Mammary epithelial cell (primary cell): ENCODE measurements at regions not wholly inside any gene's neighbourhood (a gene's known extent, or its start where the extent isn't known, plus 50 kb on each side); places are given as distances from the start of the nearest gene placed in this dataset.

Experiments used
- EZH2 ChIP-seq: IDR thresholded peaks from 2 replicates; pipeline ENCODE4 v1.6.1; 2012; ENCODE audit warnings: low read length, inconsistent platforms, borderline replicate concordance
- TF ChIP-seq, protein P1 (sequence below), 2 donors: IDR thresholded peaks in 1 of 2; conservative IDR thresholded peaks in 1 of 2; 2 replicates each; pipeline ENCODE4 v1.5.1; 2011 to 2012; ENCODE audit warnings: inconsistent platforms in 2 of 2, low read length in 2 of 2, mild to moderate bottlenecking in 2 of 2, control low read depth in 1 of 2, low read depth in 1 of 2; ENCODE audit not compliant: insufficient read depth in 1 of 2; ENCODE audit errors: extremely low read depth in 1 of 2

DNA sequence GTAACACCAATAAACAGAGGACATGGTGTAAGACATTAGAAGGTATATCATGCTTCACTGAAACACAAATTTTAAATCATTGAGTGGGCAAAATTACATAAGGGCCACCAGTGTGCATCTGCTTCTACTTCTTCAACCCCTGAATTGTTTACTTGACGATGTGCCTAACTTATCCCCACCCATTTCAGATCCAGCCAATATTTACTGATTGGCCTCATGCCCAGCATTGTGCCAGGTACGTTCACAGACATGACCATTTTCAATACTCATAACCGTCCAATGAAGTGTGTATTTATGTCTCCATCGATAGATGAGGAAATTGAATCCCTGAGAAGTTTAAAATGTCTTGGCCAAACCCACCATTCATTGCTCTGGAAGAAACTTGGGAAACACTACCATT lies 208.3 kb upstream of the MID1 start:
- TF ChIP-seq, protein P1, sequence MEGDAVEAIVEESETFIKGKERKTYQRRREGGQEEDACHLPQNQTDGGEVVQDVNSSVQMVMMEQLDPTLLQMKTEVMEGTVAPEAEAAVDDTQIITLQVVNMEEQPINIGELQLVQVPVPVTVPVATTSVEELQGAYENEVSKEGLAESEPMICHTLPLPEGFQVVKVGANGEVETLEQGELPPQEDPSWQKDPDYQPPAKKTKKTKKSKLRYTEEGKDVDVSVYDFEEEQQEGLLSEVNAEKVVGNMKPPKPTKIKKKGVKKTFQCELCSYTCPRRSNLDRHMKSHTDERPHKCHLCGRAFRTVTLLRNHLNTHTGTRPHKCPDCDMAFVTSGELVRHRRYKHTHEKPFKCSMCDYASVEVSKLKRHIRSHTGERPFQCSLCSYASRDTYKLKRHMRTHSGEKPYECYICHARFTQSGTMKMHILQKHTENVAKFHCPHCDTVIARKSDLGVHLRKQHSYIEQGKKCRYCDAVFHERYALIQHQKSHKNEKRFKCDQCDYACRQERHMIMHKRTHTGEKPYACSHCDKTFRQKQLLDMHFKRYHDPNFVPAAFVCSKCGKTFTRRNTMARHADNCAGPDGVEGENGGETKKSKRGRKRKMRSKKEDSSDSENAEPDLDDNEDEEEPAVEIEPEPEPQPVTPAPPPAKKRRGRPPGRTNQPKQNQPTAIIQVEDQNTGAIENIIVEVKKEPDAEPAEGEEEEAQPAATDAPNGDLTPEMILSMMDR (conservative IDR thresholded peaks at IDR 0.05 in 1 of 2, IDR thresholded peaks at IDR 0.05 in 1 of 2; ENCODE audit: extremely low read depth in 1 of 2, insufficient read depth in 1 of 2, low read depth in 1 of 2, low read length in 2 of 2): no peak
- no peak for TF ChIP-seq EZH2
